Heart left ventricle (tissue), 13 donors: ENCODE measurements at regions not wholly inside any gene's neighbourhood (a gene's known extent, or its start where the extent isn't known, plus 50 kb on each side); places are given as distances from the start of the nearest gene placed in this dataset.

ENCODE experiments used
- CTCF ChIP-seq, 12 donors: fragments of 200-600 bp; sonication (generic) in 4 of 12; IDR thresholded peaks; one replicate each; pipeline versions ENCODE4 v1.5.0 to v1.8.0; 2018 to 2022; ENCODE audit warnings: antibody characterized with exemption in 12 of 12, mild to moderate bottlenecking in 5 of 12
- POLR2A ChIP-seq, 2 donors: fragments of 450-650 bp; IDR thresholded peaks; one replicate each; pipeline ENCODE4 v1.6.1; 2017; ENCODE audit warnings: antibody characterized with exemption in 2 of 2, mild to moderate bottlenecking in 2 of 2, moderate library complexity in 2 of 2
- donor health status: ischemic (EF 13 %, LVEDD 7.1; RV severe dilation, severe dysfunction).
- donor health status: DM: no; HTN: yes; CAD: no.
- donor health status: DM: no; HTN: no; CAD: no.
- donor health status: ischemic (EF 25% LVEDD 6.9; RV normal size, moderate dysfunction).
- donor health status: ischemic (EF 25% LVEDD 5.7; RV mildly dilated, moderate dysfunction).
- donor health status: ischemic (EF 35%, LVEDD 5.7; RV mildly dilated, moderate dysfunction).
- donor health status: nonischemic (EF 11% LVEDD 7.7; RV severe dilation, severe dysfunction).
- donor health status: DM: yes; HTN: yes; CAD: no.
- donor health status: PGD.
- donor health status: ischemic (EF 29% LVEDD 5.4; RV normal size, mild dysfunction).
- donor health status: nonischemic (EF 23%, LVEDD 6.1; RV moderate dilation, normal function).

DNA sequence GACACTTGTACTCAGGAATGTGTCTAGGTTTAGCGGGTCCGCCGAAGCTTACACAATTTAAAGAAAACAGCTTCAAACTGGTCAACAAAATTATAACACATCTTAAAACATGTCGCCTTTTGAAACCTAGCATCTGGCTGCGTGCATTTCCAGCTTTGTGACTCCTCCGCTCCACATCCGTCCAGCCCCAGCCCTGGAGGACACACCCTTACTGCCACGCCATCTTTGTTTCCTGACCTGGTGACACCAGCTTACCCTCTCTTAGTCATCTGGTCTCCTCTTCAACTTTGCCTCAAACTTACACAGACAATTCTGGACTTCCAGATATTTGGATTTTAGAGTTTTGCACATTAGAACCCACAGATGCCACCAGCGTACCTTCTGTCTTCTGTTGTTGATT lies 198.7 kb upstream of the VSTM2A start:
- TF ChIP-seq CTCF (IDR thresholded peaks at IDR 0.05) (no peak), POLR2A (IDR thresholded peaks at IDR 0.05) (no peak)
